GOT3 (cell line): ENCODE measurements at regions not wholly inside any gene's neighbourhood (a gene's known extent, or its start where the extent isn't known, plus 50 kb on each side); places are given as distances from the start of the nearest gene placed in this dataset.
"Not testable (repeated sequence)": the region's sequence is repeated elsewhere in the genome, so short reads cannot be mapped to it uniquely, and the experiment has no call there.

Source experiments
- DNase-seq: peaks from one replicate; lab custom pipeline; 2025; ENCODE audit warnings: mixed read lengths; lab: John Stamatoyannopoulos, UW

DNA sequence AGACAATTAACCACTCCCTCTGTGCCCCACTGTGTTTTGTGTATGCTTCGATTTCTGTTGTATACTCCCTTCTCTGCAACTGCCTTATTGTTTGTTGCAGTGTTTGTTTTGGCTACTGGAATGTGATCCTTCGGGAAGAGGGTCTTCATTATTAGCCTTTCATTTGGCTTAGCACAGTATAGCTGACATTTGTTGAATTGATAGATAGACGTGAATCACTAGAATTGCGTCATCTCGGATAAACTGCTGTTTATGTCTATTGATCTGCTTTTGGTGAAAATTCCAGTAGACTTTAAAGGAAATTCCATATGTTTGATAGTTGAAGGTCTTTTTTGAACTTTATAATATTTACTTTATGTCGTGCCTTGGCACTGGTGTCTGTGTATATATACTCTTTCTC, 189.9 kb upstream of the EYA4 start:
- no peak for DNase-seq

GRCh38 chr6:133052465-133052864, 188.7 kb upstream of the EYA4 start:
- DNase-seq, result no peak

GRCh38 chr6:133055441-133055966, 185.7 kb upstream of the EYA4 start:
- DNase-seq, result no peak

DNA sequence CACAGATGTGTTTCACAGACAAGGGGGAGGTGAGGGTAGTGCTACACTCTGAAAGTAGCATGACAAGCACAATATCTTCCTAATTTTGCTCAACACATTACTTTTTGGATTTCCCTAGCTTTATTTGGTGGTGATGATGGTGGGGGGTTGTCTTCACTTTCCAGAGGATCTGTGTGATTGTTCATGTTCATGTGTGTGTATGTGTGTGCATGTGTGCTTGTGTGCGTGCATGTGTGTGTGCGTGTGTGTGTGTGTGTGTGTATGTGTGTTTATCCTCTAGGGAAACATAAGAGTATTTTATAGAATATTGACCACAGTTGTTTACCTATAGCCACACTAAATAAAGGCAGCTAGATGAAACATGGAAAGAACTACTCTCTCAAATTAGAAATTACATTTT, 183.8 kb upstream of the EYA4 start:
- DNase-seq, result no peak

DNA sequence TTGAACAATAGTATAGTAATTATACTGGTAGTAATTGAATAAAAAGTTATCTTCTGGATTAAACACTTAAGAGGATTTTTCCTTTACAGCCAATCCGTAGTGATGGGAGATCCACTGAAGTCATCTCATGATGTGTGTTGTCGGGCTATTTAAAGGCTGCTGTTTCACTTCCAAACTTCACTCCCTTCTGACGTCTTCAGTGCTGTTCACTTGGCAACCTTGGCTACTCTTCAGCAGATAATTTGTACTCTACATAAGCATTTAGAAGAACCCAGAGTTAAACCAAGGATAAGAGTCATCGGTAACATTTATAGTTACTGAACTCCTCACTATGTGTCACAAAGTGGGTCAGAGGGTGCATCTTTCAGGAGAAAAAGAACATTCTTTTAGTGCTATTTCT, 179.1 kb upstream of the EYA4 start:
- no peak for DNase-seq

- DNase-seq, result no peak
Observed at GRCh38 chr6:133062696-133063306, 178.4 kb upstream of the EYA4 start.

DNA sequence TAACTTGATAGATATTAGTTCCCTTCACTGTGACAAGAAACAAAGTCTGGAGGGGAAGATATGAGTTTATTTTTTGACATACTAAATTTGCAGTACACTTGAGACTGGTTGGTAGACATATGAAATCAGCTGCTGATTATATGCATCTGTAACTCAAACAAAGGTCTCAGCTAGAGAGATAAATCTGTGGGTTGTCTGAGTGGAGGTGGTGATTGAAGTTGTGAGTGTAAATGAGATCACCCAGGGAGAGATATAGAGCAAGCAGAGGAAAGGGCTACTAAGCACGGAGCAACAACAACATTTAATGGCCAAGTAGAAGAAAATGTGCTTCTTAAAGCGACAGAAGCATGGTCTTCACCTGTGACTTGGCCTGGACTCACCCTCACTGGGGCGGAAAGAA, 173.2 kb upstream of the EYA4 start:
- DNase-seq, result no peak

DNA sequence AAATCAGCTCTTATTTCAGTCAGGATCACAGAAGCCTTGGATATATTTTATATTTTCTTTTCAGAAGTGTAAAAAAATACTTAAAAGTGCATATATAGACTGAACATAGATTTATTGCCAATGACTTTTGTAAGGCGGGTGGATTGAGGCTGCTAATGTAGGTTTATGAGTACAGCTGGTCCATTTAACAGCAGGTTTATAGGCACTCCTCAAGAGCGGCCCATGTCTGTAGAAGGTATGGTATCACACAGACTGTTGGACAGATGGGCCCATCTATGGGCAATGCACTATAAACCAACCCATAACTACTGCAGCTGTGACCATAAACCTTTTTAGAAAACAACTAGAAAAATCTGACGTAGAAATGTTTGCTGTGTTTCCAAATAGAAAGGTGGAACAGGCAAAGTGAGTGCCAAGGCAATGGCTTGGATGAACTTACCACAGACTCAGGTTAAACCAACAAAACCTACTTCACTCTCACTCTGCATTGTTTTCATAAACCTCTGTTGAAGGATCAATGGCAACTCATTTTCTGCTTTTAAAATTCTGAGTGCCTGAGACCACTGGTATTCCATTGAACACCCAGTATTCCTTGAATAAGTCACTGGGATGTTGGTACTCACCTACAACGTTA, 170.6 kb upstream of the EYA4 start:
- DNase-seq, result no peak

- DNase-seq, result no peak
Observed at GRCh38 chr6:133079901-133080300, 161.3 kb upstream of the EYA4 start.

DNA sequence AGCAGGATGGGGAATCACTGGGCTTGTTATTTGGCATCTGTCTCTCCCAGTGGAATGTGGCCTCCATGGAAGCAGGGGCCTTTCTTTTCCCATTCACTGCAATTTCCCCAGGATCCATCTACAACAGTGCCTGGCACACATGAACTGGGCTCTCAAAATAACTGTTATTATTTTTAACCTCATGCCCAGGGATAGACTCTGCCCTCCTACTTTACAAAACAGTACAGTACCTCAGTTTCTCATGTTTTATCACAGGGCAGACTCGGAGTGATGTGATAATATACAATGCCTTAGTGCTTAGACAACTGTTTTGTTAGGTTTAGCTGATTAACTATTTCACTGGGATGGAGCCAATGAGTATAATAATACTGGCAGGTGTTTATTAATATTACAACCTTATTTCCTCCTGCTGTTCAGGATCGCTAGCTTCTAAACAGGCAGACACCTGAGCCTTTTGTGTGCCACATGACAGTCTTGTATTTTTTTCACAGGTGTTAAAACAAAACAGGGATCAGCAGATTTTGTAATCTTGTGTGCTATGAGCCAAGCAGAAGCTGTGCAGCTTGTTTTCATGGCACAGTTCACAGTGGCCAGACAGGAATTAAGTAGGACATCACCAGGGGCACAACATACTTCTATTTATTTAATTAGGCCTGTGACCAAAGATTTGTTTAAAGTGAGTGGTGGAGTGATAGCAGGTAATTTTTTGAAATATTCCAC, 157.7 kb upstream of the EYA4 start:
- no peak for DNase-seq

GRCh38 chr6:133085471-133085870, 155.7 kb upstream of the EYA4 start:
- DNase-seq, result no peak

DNA sequence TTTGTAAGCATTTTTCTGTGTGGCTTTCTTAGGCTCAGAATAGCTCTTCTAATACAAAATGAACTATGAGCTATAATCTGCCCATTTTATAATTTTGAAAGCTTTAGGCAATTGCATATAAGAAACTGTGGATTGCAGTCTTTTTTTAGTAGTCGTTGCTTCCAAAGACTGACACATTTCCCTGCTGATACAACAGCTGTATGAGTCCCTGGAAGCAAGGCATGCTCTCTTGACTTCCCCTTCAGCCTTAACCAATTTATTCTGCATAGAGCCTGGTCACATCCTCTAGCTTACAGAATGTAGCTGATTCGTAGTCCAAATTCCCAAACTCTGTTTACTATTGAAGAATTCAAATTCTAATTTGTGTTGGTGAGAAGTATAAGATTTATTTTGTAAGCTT, 155.3 kb upstream of the EYA4 start:
- DNase-seq, result no peak

- no peak for DNase-seq
Observed at GRCh38 chr6:133088931-133089695, 152.0 kb upstream of the EYA4 start.

DNA sequence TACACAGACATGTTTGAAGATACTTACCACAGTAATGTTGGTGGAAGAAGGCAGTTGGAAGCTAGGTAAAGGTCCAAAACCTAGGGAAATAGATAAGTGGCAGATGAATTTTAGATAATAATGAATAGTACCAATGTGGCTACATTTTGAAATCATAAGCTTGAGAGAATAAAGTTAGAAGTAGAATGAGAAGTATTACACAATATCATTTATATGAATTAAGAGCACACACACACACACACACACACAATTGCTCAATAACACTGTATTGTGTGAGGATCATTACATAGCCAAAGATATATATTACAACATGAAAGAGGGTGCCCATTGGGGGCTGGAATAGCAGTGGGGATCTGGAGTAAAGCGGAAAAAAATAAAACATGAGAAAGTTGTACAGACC, 149.0 kb upstream of the EYA4 start:
- DNase-seq, result no peak

GRCh38 chr6:133092771-133093170, 148.4 kb upstream of the EYA4 start:
- no peak for DNase-seq

DNA sequence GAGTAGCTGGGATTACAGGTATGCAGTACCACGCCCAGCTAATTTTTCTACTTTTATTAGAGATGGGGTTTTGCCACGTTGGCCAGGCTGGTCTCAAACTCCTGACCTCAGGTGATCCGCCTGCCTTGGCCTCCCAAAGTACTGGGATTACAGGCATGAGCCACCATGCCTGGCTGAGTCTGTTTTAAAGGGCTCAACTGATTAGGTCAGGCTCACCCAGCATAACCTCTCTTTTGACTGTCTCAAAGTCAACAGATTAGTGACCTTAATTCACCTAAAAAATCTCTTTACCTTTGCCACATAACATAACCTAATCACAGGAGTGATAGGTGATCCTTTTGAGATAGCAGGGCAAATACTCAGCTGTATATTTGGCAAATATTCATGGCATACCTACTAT, 147.9 kb upstream of the EYA4 start:
- not testable (repeated sequence) for DNase-seq

GRCh38 chr6:133093956-133094355, 147.2 kb upstream of the EYA4 start:
- no peak for DNase-seq

GRCh38 chr6:133097208-133097607, 143.9 kb upstream of the EYA4 start:
- no peak for DNase-seq

DNA sequence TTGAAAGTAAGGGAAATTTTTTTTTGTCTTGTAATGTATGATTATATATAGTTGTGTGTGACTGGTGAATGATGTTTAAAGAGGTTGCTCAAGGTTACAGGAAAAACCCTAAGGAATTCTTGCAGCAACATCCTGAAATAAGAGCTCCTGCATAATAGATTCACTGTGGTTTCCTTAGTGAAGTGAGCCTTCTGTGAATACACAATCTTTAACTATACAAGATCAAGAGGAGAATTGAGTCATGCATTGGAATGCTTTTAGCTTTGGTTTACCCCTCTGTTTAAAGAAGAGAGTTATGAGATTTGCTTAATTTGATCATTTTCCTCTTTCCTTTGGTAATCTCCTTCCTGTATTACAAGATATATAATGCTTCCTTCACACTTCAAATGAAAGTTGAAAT, 141.6 kb upstream of the EYA4 start:
- no peak for DNase-seq

- no peak for DNase-seq
Observed at GRCh38 chr6:133100865-133101264, 140.3 kb upstream of the EYA4 start.

- DNase-seq, result no peak
Observed at GRCh38 chr6:133101790-133102189, 139.4 kb upstream of the EYA4 start.

GRCh38 chr6:133106934-133107333, 134.2 kb upstream of the EYA4 start:
- DNase-seq, result no peak

- DNase-seq, result no peak
Observed at GRCh38 chr6:133108419-133108818, 132.7 kb upstream of the EYA4 start.
